Tongue (tissue), 1 donor: ENCODE measurements at regions not wholly inside any gene's neighbourhood (a gene's known extent, or its start where the extent isn't known, plus 50 kb on each side); places are given as distances from the start of the nearest gene placed in this dataset.

Source experiments
- DNase-seq: peaks from one replicate; pipeline ENCODE4 v3.0.0-alpha.2; 2015

DNA sequence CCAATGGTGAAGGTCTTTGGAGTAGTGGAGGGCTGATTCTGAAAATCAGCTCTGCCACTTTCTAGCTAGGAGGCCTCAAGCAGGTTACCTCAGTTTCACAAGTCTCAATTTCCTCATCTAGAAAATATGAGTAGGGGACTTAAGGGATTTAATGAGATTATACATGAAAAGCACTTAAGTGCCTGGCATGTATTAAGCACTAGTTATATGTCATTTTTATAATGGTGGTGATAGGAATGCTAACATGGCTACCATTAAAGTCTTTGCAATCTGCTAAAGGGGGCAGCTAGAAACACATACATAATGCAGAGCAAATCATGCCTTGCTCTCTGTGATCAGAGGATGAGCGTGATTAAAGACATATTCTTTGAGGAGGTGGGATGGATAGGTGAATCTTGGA, 640.9 kb upstream of the ZEB2 start:
- DNase-seq: no peak

DNA sequence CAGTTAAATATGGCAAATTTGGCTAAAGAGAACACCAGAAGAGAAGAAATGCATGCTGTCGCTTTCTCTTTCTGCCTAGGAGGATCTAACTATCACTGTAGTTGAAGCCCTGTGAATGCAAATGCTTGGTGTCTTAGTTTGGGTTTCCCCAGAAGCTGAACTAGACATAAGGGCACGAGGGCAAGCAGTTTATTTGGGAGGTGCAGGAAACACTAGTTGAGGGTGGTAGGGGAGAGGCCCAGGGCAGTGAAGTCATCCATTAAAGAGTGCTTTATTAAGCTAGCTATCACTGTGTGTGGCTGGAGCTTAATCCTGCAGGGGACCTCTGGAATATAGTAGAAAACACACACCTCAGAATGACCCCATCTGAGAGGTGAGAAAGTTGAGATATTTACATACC, 639.8 kb upstream of the ZEB2 start:
- no peak for DNase-seq

DNA sequence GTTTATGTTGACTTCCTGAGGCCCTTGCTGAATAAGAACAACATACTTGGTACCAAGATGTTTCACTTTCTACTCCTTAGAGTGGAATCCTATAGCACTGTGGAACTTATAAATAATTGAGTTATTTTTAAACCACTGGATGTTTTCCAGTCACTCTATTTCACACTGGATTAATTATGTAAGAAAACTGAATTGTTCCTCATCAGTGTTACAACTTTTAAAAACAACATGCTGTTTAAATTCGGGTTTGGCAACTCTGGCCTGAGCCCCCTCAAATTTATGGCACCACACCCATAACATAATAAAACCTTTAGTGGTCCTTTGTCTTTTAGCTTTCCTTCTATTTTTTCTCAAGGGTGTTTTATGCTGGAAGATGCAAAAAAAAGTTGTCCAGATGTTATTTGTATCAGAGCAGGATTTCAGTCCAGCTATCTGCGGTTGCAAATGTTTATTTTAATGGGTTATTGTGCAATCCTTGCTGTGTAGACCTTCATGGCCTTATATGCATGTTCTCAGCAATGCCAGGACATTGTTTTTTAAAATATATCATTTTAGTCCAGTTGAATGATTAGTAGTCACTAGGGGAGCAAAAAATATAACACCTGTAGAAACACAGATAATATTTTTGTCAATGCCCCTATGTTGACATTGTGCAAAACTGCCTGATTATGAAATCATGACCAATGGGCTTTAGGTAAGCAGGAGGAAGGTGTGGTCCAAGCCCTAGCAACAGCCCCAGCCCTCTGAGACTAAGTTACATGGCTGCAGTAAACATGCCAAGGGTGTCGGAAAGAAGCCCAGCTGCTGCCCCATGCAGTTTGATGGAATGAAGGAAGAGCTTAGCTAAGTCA, 638.0 kb upstream of the ZEB2 start:
- peak; percentile 86 for DNase-seq

DNA sequence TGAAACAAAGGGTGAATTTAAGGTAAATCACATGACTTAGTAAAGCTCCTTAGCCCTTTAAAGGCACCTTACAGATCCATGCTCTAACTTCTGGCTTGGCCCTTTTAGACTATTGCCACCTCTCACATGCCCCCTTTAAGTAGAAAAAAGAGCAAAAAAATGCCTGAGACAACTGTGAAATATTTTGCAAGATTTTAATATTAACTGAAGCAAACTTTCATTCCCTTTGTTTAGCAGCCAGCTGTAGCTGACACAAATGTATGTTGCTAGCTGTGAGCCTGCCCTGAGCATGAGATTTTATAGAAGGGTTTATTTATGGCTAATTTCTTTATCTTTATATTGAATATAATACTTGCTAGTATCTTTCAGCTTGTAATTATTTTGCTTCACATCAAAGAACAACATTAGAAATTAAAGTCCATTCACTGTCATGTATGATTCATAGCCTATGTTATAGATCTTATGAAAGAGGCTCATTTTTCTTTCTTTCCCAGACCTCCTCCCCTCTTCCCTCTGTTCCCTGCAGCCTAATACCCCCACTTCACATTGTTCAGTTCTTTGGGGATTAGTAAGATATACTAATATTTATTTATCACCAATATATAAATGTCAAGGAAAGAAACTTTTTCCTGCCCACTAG, 637.2 kb upstream of the ZEB2 start:
- DNase-seq: peak; percentile 26

DNA sequence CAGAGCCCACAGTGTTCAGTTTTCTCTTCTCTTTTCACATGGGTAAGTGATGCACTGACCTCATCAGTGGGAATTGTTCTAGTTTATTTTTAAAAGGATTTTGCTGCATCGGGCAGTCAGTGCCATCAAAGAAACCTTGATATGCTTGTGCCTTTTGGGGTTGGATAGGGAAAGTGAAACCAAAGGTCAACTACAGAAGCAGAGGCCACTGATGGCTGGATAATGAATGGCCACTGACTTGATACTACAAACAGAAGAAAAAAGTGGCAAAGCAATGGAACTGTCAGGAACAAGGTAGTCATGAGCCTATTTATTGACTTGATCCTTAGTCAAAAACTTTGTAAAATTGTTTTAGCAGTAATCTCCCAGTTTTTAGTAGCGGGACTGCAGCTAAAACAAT, 636.3 kb upstream of the ZEB2 start:
- DNase-seq: no peak

DNA sequence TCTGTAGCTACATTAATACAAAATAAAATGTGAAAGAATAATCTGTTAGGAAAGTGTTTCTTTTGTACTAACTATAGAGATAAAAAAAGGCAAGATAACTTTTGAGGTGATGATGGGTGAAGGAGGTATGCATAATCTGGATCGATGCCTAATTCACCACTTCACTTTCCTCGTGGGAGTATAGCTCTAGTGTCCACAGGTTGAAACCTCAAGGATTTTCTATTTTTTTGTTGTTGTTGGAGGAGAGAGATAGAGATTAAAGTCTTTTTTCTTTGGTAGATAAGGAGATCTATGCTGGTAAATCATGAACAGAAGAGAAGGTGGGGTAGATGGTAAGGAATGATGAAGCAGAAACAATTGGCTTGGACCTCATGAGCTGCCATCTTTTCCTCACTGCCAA, 635.3 kb upstream of the ZEB2 start:
- DNase-seq: no peak

DNA sequence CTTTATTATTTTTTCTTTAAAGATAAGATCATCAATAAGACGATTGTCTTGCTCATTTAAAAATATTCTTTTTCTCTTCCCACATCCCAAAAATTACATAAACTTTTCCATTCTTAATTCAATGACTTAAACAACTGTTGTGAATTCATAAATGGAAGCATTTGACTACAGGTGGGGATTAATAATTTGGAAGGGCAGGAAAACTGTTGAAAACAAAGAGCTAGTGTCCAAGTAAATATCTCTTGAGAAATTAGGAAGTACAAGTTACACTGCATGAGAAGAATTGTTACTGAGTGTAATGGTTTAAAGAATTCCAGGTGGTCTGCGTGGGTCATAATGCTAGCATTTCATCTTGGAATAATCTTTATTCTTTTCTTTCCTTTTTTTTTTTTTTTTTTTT, 634.8 kb upstream of the ZEB2 start:
- no peak for DNase-seq

DNA sequence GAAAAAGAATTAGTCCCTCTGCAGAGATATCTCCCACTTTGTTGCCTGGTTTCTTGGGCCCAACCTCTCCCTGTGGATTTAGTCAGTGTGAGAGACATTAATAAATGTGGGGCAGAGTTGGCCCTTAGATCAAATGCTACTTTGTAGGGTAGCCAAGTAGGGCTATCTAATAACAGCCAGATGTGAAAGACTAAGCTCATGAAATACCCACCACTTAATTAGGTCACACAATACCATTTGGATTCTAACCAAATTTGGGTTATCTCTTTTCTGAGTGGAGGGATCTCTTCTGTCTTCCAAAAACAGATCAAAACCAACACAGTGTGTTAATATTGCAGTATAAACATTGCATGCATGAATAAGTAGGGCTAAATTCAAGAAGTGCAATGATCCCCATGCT, 626.8 kb upstream of the ZEB2 start:
- peak; percentile 53 for DNase-seq

DNA sequence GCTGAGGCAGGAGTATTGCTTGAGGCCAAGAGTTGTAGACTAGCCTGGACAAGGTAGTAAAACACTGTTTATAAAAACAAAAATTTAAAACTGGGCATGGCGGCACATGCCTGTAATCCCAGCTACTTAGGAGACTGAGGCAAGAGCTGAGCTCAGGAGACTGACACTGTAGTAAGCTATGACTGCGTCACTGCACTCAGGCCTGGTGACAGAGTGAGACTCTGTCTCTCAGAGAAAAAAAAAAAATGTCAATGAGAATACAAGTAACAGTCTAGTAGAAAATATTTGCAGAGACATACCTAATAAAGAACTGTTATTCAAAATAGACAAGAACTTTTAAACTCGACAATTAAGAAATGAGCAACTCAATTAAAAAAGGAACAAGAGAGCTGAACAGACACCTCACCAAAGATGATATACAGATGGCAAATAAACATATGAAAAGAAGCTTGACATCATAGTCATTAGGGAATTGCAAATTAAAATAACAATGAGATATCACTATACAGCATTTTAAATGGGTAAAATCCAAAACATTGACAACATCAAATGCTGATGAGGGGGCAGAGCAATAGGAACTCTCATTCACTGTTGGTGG, 624.3 kb upstream of the ZEB2 start:
- DNase-seq: no peak

DNA sequence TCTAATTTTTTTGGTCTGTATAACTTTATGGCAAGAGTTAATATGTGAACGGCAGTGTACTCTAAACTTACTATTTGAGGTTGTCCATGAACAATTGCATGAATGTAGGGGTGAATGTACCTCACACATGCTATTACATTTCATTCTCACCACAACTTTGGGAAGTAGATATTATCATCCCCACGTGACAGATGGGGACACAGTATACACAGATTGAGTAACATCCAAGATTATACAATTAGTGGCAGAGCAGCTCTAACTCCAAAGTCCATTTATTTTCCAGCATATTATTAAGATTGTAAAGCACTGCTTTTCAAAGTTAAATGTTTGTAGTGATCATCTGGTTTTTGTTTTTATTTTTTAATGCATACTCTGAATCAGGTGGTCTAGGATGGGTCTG, 622.1 kb upstream of the ZEB2 start:
- DNase-seq: no peak

DNA sequence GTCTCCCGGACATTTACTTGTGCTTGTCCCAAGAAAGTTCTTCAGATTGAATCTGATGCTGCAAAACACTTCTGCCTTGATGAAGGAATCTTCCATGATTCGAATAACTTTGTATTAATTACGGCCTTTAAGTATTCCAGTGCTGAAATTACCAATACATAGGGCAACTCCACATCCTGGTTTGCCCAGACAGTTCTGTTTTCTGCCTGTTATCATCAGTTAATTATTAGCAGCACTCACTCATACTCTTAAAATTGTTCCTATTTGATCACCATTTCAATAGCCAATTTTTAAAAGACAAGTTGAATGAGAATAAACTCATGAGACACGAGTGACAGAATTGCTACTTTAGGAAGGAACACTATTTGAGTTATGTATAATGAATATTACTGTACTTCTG, 620.7 kb upstream of the ZEB2 start:
- no peak for DNase-seq

DNA sequence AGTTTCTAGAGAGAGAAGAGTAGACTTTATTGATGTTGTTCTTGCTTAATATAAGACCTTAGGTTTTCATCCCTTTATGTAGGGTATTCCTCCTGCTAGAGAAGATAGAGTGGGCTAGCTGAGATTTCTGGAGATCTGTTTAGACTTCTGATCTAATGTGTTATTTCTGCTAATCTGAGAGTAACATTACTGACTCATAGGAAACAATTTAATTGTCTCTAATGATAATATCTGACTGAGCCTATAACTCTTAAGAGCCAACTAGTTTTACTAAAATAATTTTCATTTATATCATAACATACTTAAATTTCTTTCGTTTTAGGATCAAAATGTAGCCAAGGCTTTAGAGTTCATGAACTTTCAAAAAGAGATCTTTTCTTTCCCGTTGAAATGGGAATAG, 618.7 kb upstream of the ZEB2 start:
- no peak for DNase-seq

DNA sequence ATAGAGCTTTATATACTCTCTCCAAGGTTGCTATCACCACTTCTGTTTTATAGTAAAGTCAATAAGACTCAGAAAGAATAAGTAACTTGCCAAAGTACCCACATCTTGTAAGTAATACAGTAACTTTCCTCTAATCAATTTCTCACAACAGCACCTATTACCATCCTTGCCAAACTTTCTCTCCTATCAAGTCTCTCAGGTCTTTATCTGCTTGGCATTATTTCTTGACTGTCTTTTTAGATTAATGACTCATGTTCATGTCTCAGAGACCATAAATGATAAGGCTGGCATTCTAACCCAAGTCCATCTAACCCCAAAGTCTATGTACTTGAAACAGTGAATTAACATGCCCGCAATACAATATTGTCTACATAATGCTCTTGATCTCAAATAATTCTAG, 618.0 kb upstream of the ZEB2 start:
- no peak for DNase-seq

DNA sequence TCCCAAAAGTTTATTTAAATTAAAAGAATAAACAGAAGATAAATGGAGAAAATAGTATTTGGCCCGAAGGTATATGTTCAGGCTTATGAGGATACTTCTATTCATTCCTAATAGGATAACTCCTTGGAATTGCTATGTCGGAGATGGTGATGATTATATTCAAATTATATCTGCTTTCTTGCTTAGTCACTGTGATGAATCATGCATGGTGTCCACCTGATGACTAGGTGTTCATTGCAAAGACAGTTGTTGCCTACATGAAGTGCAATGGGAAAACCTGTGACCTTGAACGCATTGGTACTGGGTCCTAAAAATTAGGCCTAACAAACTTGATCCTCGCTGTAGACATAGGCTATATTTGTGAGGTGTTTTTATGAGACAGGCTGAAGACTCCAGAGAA, 617.3 kb upstream of the ZEB2 start:
- no peak for DNase-seq

DNA sequence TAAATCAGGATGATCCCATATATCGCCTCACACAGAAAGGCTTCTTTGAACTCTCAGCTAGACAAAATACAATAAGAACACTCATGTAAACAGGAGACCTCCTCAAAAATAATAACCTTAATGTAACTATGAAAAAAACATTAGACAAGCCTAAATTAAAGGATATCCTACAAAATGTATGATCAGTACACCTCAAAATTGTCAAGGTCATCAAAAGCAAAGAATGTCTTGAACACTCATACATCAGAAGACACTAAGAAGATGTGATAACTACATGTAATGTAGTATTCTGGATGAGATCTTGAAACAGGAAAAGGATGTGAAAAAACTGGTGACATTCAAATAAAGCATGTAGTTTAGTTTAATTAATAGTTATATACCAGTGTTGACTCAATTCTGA, 616.8 kb upstream of the ZEB2 start:
- DNase-seq: no peak

DNA sequence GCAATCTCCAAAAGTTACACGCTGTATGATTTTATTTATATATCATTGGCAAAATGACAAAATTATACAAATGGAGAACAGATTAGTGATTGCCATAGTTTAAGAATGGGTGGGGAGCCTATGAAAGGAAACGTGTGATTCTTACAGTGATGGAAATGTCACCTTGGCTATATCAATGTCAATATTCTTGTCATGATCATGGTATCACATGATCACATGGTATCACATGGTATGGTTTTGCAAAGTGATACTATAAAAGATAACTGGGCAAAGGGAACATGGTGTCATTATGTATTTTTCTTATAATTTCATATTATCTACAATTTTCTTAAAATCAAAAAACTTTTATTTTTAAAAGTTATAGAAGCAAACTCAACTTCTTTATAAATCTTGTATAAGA, 606.2 kb upstream of the ZEB2 start:
- DNase-seq: no peak

DNA sequence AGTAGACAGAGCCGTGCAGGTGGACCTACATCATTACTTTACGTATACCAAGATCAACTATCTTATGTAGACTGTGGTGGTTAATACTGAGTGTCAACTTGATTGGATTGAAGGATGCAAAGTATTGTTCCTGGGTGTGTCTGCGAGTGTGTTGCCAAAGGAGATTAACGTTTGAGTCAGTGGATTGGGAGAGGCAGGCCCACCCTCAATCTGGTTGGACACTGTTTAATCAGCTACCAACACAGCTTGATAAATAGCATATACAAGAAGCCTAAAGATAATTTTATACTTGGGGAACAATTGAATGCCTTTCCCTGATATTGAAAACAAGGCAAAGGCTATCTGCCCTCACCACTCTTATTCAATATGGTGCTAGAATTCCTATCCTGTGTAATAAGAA, 604.2 kb upstream of the ZEB2 start:
- DNase-seq: no peak

DNA sequence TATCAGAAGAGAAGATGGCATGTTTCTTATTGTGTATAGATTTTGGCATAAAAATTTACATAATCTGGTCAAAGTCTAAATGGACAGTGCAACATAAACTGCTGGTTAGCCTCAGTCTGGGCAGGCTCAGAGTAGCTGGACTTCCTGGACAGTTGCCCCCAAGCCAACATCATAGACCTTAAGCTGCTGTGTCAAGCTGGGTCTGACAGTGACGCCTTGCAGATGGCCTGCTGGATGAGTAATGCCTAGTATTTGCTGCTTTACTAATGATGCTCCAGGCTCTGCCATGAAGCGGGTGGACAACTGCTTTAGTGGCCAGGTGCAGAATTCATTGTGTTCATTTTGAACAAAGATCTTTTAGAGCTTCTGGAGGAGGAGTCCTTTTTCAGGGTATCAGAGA, 603.7 kb upstream of the ZEB2 start:
- DNase-seq: peak; percentile 35

DNA sequence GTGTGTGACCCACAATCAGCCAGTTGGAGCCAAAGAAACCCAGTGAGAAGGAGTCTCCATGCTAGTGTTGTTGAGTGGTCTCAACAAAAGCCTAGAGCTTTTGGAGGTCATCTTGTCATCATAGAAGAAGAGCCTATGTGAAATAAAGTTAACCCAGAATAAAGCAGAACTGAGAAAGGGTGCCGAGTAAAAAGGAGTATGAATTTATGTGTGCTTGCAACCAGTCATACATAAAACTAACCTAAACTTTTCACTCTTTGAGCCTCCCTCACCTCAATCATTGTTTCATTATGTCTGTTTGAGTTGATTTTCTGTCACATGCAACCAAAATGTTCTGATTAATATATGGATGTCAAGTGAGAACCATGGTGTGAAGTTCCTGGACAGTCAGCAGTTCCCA, 599.3 kb upstream of the ZEB2 start:
- no peak for DNase-seq

DNA sequence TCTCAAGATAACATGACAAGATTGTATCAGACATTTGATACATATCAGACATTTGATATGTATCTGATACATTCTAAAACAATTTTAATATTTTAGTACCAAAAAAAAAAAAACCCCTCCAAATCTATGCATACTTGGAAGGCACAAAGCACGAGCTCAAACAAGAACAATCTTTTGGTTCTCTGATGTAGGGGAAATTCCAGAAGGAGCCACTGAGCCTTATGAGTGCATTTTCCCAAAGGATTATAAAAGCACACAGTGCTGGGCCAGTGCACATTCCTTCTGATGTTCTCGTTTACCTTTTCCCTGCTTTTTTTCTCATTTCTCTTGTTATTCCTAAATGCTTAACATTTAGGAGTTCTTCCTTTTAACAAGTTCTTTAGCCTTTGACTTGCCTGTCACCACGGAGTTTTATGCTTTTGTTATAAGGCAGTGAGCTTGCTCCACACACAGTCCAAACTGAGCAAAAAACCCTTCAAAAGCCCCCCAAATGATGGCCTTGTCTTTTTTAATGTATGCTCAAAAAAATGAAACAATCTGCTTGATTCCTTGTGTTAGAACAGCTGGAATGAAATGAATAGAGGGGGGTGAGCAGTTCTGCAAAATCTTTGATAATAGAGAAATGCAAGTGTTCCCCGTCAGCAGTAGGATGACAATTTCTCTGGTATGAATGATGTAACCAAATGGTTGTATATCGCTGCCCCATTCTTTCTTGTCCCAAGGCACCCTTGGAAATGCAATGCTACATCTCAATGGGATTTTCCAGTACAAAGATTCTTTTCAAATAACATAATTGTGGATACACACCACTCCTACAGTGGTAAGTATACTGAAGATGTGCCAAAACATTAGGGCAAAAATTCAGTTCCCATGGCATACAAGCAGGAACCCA, 597.2 kb upstream of the ZEB2 start:
- peak; percentile 65 for DNase-seq

DNA sequence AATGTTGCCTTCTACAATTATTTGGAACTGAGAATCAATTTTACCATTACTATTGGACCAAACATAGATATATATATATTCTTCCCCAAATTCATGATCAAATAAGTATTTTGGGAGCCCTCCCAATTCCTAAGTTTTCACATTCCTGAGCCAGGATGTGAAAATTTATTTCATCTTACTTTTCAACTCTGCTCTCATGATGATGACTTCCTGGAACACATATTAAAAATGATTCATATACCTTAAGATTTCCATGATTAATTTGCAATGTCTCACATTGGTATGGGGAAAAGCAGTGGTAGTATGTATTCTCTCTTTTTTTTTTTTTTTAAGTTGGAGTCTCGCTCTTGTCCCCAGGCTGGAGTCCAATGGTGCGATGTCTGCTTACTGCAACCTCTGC, 596.1 kb upstream of the ZEB2 start:
- DNase-seq: no peak

DNA sequence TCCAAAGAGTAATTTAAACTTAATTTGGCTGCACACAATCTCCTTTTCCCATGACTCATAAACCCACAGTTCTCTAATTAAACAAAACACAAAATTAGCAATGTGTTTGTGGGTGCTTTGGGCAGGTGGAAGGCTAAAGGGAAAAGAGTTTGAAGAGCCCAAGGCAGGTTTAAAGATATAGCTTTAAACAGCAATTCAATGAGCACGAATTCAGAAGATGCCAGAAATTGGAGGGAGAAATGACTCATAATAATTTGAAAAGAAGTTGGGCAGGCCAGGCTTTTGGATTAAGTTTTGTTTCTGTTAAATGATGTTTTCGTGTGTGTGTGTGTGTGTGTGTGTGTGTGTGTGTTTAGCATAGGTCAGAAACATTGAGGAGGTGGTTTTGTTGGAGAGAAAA, 594.8 kb upstream of the ZEB2 start:
- DNase-seq: no peak

DNA sequence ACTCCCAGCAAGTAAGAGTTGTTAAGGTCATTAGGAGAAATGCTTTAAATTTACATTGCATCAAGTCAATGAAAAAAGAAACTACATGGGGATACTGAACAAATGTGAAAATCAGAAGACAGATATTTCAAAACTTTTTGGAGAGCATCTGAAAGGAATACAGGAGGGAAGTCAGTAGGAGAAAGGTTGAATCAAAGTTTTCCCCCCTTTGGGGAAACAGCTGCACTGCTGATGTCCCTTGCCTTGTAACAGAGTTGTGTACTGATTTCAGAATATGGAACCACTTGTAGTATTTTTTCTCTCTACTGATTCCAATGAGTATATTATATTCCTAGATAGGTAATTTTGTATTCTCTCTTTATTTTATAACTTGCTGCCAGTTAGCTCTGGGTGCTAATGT, 592.5 kb upstream of the ZEB2 start:
- DNase-seq: peak; percentile 16
